Hepatocyte (in vitro differentiated cells): ENCODE measurements at regions not wholly inside any gene's neighbourhood (a gene's known extent, or its start where the extent isn't known, plus 50 kb on each side); places are given as distances from the start of the nearest gene placed in this dataset.

ENCODE experiments used
- CTCF ChIP-seq: fragments of 200-600 bp; sonication (generic); IDR thresholded peaks from 2 replicates; pipeline ENCODE4 v1.5.1; 2016; ENCODE audit warnings: antibody characterized with exemption, mild to moderate bottlenecking; ENCODE audit not compliant: poor library complexity
- EZH2 ChIP-seq: fragments of 200-600 bp; sonication (generic); IDR thresholded peaks from 2 replicates; pipeline ENCODE4 v1.6.1; 2016; ENCODE audit warnings: antibody characterized with exemption, mild to moderate bottlenecking, borderline replicate concordance
- EZH2phosphoT487 ChIP-seq: fragments of 200-600 bp; sonication (generic); IDR thresholded peaks from one replicate; pipeline ENCODE4 v1.6.1; 2018; ENCODE audit warnings: antibody characterized with exemption, mild to moderate bottlenecking, low read depth, moderate library complexity; ENCODE audit not compliant: unreplicated experiment, severe bottlenecking

- no peak for TF ChIP-seq CTCF
- TF ChIP-seq EZH2, result no peak
- no peak for TF ChIP-seq EZH2phosphoT487
Measured at GRCh38 chr7:142598297-142598696, 151.0 kb upstream of the PRSS1 start.
